Spinal cord (tissue), 9 donors: ENCODE measurements at regions not wholly inside any gene's neighbourhood (a gene's known extent, or its start where the extent isn't known, plus 50 kb on each side); places are given as distances from the start of the nearest gene placed in this dataset.
A peak's percentile ranks its signal among the peaks of the same experiment; 100 is the strongest.

Experiments
- DNase-seq, 6 donors: peaks; one replicate each; pipeline versions ENCODE4 v3.0.0 to v3.0.0-alpha.2; 2013 to 2015; ENCODE audit warnings: low spot score in 6 of 6, low read depth in 4 of 6
- H3K27ac ChIP-seq: one replicate; pipeline ENCODE4 v1.5.1; 2013; ENCODE audit warnings: low read depth, low read length, control low read depth
- H3K27me3 ChIP-seq: one replicate; pipeline ENCODE4 v1.6.1; 2013; ENCODE audit warnings: low read length; ENCODE audit not compliant: control insufficient read depth, insufficient read depth
- H3K36me3 ChIP-seq: one replicate; pipeline ENCODE4 v1.6.1; 2013; ENCODE audit warnings: low read length; ENCODE audit not compliant: control insufficient read depth, insufficient read depth
- H3K4me1 ChIP-seq: one replicate; pipeline ENCODE4 v1.6.1; 2013; ENCODE audit warnings: low read length; ENCODE audit not compliant: control insufficient read depth, insufficient read depth
- H3K4me3 ChIP-seq: one replicate; pipeline ENCODE4 v1.5.1; 2013; ENCODE audit warnings: low read depth, low read length, control low read depth
- H3K9me3 ChIP-seq: one replicate; pipeline ENCODE4 v1.6.1; 2013; ENCODE audit warnings: low read length; ENCODE audit not compliant: control insufficient read depth, insufficient read depth
- WGBS: methylation state at CpG from one replicate; pipeline ENCODE4 v1.1.5; 2013; ENCODE audit warnings: missing lambda C conversion rate; ENCODE audit not compliant: insufficient coverage; 5-methylcytosine and 5-hydroxymethylcytosine counted together
- donor health status: healthy.

GRCh38 chr4:52299120-52299519 lies 248.0 kb downstream of the SPATA18 start:
- H3K9me3 ChIP-seq = no peaks in the 10 kb centered on the region
- H3K36me3 ChIP-seq = no peaks in the 10 kb centered on the region
- H3K4me1 ChIP-seq = no peaks in the 10 kb centered on the region
- peak in 2 of 6 donors; percentile 73 to 88 for DNase-seq
- no peak overlapping the region for H3K4me3 ChIP-seq
- H3K27ac ChIP-seq = no peak overlapping the region
- H3K27me3 ChIP-seq = no peaks in the 10 kb centered on the region
- WGBS = 69% methylated on average over 4 of the region's 7 CpGs

- no peaks in the 10 kb centered on the region for H3K36me3 ChIP-seq
- H3K27me3 ChIP-seq = no peaks in the 10 kb centered on the region
- no peak overlapping the region for H3K4me3 ChIP-seq
- no peak overlapping the region for H3K27ac ChIP-seq
- no CpG with 5 or more reads among the region's 2 CpGs for WGBS
- peak in 1 of 6 donors; percentile 17 for DNase-seq
- H3K4me1 ChIP-seq = no peaks in the 10 kb centered on the region
- no peaks in the 10 kb centered on the region for H3K9me3 ChIP-seq
Observed at GRCh38 chr4:52311464-52312125, 260.5 kb downstream of the SPATA18 start.

- H3K4me3 ChIP-seq = no peak overlapping the region
- no peaks in the 10 kb centered on the region for H3K9me3 ChIP-seq
- no peak overlapping the region for H3K27ac ChIP-seq
- H3K27me3 ChIP-seq = no peaks in the 10 kb centered on the region
- no peak for DNase-seq
- 100% methylated on average over 1 of the region's 2 CpGs for WGBS
- no peaks in the 10 kb centered on the region for H3K36me3 ChIP-seq
- H3K4me1 ChIP-seq = no peaks in the 10 kb centered on the region
Observed at GRCh38 chr4:52312722-52313121, 261.6 kb downstream of the SPATA18 start.

- Histone ChIP-seq H3K4me1 (no peaks in the 10 kb centered on the region), H3K36me3 (no peaks in the 10 kb centered on the region), H3K27me3 (no peaks in the 10 kb centered on the region), H3K4me3 (no peak overlapping the region), H3K9me3 (no peaks in the 10 kb centered on the region), H3K27ac (no peak overlapping the region)
- no peak for DNase-seq
- no CpG with 5 or more reads among the region's 3 CpGs for WGBS
Observed at GRCh38 chr4:52317361-52317879, 266.3 kb downstream of the SPATA18 start.

- H3K4me3 ChIP-seq = no peak overlapping the region
- H3K4me1 ChIP-seq = no peaks in the 10 kb centered on the region
- H3K36me3 ChIP-seq = no peaks in the 10 kb centered on the region
- no peaks in the 10 kb centered on the region for H3K9me3 ChIP-seq
- DNase-seq = no peak
- H3K27ac ChIP-seq = no peak overlapping the region
- H3K27me3 ChIP-seq = no peaks in the 10 kb centered on the region
Observed at GRCh38 chr4:52317981-52318380, 266.9 kb downstream of the SPATA18 start.

- H3K4me1 ChIP-seq = no peaks in the 10 kb centered on the region
- H3K27me3 ChIP-seq = no peaks in the 10 kb centered on the region
- H3K9me3 ChIP-seq = peaks cover 3% of the 10 kb centered on the region
- H3K27ac ChIP-seq = no peak overlapping the region
- no peaks in the 10 kb centered on the region for H3K36me3 ChIP-seq
- no peak overlapping the region for H3K4me3 ChIP-seq
- DNase-seq = no peak
Observed at GRCh38 chr4:52329894-52330293, 278.8 kb downstream of the SPATA18 start.

GRCh38 chr4:52343595-52343994 lies 292.5 kb downstream of the SPATA18 start:
- Histone ChIP-seq H3K4me3 (no peak overlapping the region), H3K36me3 (no peaks in the 10 kb centered on the region), H3K27ac (no peak overlapping the region), H3K4me1 (no peaks in the 10 kb centered on the region), H3K27me3 (no peaks in the 10 kb centered on the region), H3K9me3 (no peaks in the 10 kb centered on the region)
- no peak for DNase-seq
- WGBS = no CpG with 5 or more reads among the region's 1 CpG

- Histone ChIP-seq H3K27me3 (no peaks in the 10 kb centered on the region), H3K9me3 (no peaks in the 10 kb centered on the region), H3K36me3 (no peaks in the 10 kb centered on the region), H3K4me3 (no peak overlapping the region), H3K4me1 (no peaks in the 10 kb centered on the region), H3K27ac (no peak overlapping the region)
- WGBS = no CpG with 5 or more reads among the region's 1 CpG
- DNase-seq = no peak
Observed at GRCh38 chr4:52350926-52351325, 299.8 kb downstream of the SPATA18 start.

- H3K9me3 ChIP-seq = no peaks in the 10 kb centered on the region
- no peaks in the 10 kb centered on the region for H3K27me3 ChIP-seq
- 67% methylated on average over 5 of the region's 9 CpGs for WGBS
- DNase-seq = peak in 1 of 6 donors; percentile 29
- H3K4me3 ChIP-seq = no peak overlapping the region
- H3K27ac ChIP-seq = peak overlapping the region; percentile 21
- no peaks in the 10 kb centered on the region for H3K36me3 ChIP-seq
- no peaks in the 10 kb centered on the region for H3K4me1 ChIP-seq
Observed at GRCh38 chr4:52358366-52358765, 300.7 kb downstream of the USP46 start.

GRCh38 chr4:52358883-52359321 lies 300.2 kb downstream of the USP46 start:
- no CpG with 5 or more reads among the region's 1 CpG for WGBS

More at GRCh38 chr4:52358883-52359321, 300.2 kb downstream of the USP46 start:
- Histone ChIP-seq H3K9me3 (no peaks in the 10 kb centered on the region), H3K27me3 (no peaks in the 10 kb centered on the region), H3K4me1 (no peaks in the 10 kb centered on the region), H3K27ac (peak overlapping the region; percentile 21), H3K36me3 (no peaks in the 10 kb centered on the region), H3K4me3 (no peak overlapping the region)
- DNase-seq = peak in 2 of 6 donors; percentile 67 to 74
